ENCODE measurements at regions not wholly inside any gene's neighbourhood (a gene's known extent, or its start where the extent isn't known, plus 50 kb on each side); places are given as distances from the start of the nearest gene placed in this dataset.

- no peak for ATAC-seq (ENCODE audit: insufficient read depth, low read depth)
- no peak overlapping the region for H3K9ac ChIP-seq (ENCODE audit: low read depth, low read length)
Measured at GRCh38 chr3:5302661-5303060, 115.2 kb downstream of the EDEM1 start.

GRCh38 chr3:5304188-5304587 lies 116.7 kb downstream of the EDEM1 start:
- no peaks in the 10 kb centered on the region for H3K4me1 ChIP-seq (ENCODE audit: insufficient read depth, low read length)
- no peak overlapping the region for H2AFZ ChIP-seq (ENCODE audit: low read depth, low read length)
- H3K27ac ChIP-seq (ENCODE audit: low read length), result no peak overlapping the region
- no peaks in the 10 kb centered on the region for H3K9me3 ChIP-seq (ENCODE audit: insufficient read depth, low read length, severe bottlenecking)
- no peak for TF ChIP-seq CTCF (IDR thresholded peaks at IDR 0.05; ENCODE audit: borderline replicate concordance, extremely low read depth, low read length, poor library complexity, severe bottlenecking)
- TF ChIP-seq EZH2 (IDR thresholded peaks at IDR 0.05; ENCODE audit: borderline replicate concordance, low read depth, low read length, severe bottlenecking), result no peak
- no peaks in the 10 kb centered on the region for H3K36me3 ChIP-seq (ENCODE audit: insufficient read depth, low read length)
- no peaks in the 10 kb centered on the region for H4K20me1 ChIP-seq (ENCODE audit: insufficient read depth, low read length)
- H3K27me3 ChIP-seq (ENCODE audit: insufficient read depth, low read length, poor library complexity), result peaks cover 14% of the 10 kb centered on the region
- no peaks in the 10 kb centered on the region for H3K79me2 ChIP-seq (ENCODE audit: insufficient read depth, low read length)
- no peak for ATAC-seq (ENCODE audit: insufficient read depth, low read depth)
- H3K4me2 ChIP-seq (ENCODE audit: insufficient read depth, low read length), result no peak overlapping the region
- DNase-seq, result no peak
- H3K9ac ChIP-seq (ENCODE audit: low read depth, low read length), result no peak overlapping the region
- H3K4me3 ChIP-seq (ENCODE audit: low read depth in 1 of 2, low read length in 2 of 2), result no peak overlapping the region

More at GRCh38 chr3:5302661-5303060, 115.2 kb downstream of the EDEM1 start:
- Histone ChIP-seq H3K79me2 (ENCODE audit: insufficient read depth, low read length) (no peaks in the 10 kb centered on the region), H3K9me3 (ENCODE audit: insufficient read depth, low read length, severe bottlenecking) (no peaks in the 10 kb centered on the region), H2AFZ (ENCODE audit: low read depth, low read length) (no peak overlapping the region), H3K4me2 (ENCODE audit: insufficient read depth, low read length) (no peak overlapping the region), H4K20me1 (ENCODE audit: insufficient read depth, low read length) (no peaks in the 10 kb centered on the region), H3K27ac (ENCODE audit: low read length) (no peak overlapping the region), H3K27me3 (ENCODE audit: insufficient read depth, low read length, poor library complexity) (peaks cover 14% of the 10 kb centered on the region), H3K36me3 (ENCODE audit: insufficient read depth, low read length) (no peaks in the 10 kb centered on the region), H3K4me3 (ENCODE audit: low read depth in 1 of 2, low read length in 2 of 2) (no peak overlapping the region), H3K4me1 (ENCODE audit: insufficient read depth, low read length) (no peaks in the 10 kb centered on the region)
- TF ChIP-seq CTCF (IDR thresholded peaks at IDR 0.05; ENCODE audit: borderline replicate concordance, extremely low read depth, low read length, poor library complexity, severe bottlenecking) (no peak), EZH2 (IDR thresholded peaks at IDR 0.05; ENCODE audit: borderline replicate concordance, low read depth, low read length, severe bottlenecking) (no peak)
- no peak for DNase-seq

GRCh38 chr3:5304789-5305683 lies 117.5 kb downstream of the EDEM1 start:
- Histone ChIP-seq H3K9me3 (ENCODE audit: insufficient read depth, low read length, severe bottlenecking) (no peaks in the 10 kb centered on the region), H3K4me2 (ENCODE audit: insufficient read depth, low read length) (no peak overlapping the region), H3K9ac (ENCODE audit: low read depth, low read length) (no peak overlapping the region), H2AFZ (ENCODE audit: low read depth, low read length) (no peak overlapping the region), H3K4me1 (ENCODE audit: insufficient read depth, low read length) (no peaks in the 10 kb centered on the region), H4K20me1 (ENCODE audit: insufficient read depth, low read length) (no peaks in the 10 kb centered on the region), H3K79me2 (ENCODE audit: insufficient read depth, low read length) (no peaks in the 10 kb centered on the region), H3K36me3 (ENCODE audit: insufficient read depth, low read length) (no peaks in the 10 kb centered on the region), H3K4me3 (ENCODE audit: low read depth in 1 of 2, low read length in 2 of 2) (no peak overlapping the region), H3K27ac (ENCODE audit: low read length) (no peak overlapping the region), H3K27me3 (ENCODE audit: insufficient read depth, low read length, poor library complexity) (peaks cover 6% of the 10 kb centered on the region)
- TF ChIP-seq EZH2 (IDR thresholded peaks at IDR 0.05; ENCODE audit: borderline replicate concordance, low read depth, low read length, severe bottlenecking), result no peak
- TF ChIP-seq CTCF (IDR thresholded peaks at IDR 0.05; ENCODE audit: borderline replicate concordance, extremely low read depth, low read length, poor library complexity, severe bottlenecking), result peak; percentile 77
- ATAC-seq (ENCODE audit: insufficient read depth, low read depth), result peak; percentile 77
- peak; percentile 50 for DNase-seq

Data from DND-41 (cell line).